ENCODE measurements at regions not wholly inside any gene's neighbourhood (a gene's known extent, or its start where the extent isn't known, plus 50 kb on each side); places are given as distances from the start of the nearest gene placed in this dataset.

GRCh38 chr9:135321580-135321979, 158.0 kb upstream of the PPP1R26 start:
- TF ChIP-seq EZH2phosphoT487 (IDR thresholded peaks at IDR 0.05; ENCODE audit: low read depth, severe bottlenecking, unreplicated experiment) (no peak), CTCF (IDR thresholded peaks at IDR 0.05; ENCODE audit: poor library complexity) (no peak), EZH2 (IDR thresholded peaks at IDR 0.05; ENCODE audit: borderline replicate concordance) (no peak)
- no peaks in the 10 kb centered on the region for H3K4me1 ChIP-seq (ENCODE audit: insufficient read depth)
- H3K79me2 ChIP-seq: no peaks in the 10 kb centered on the region
- H3K27ac ChIP-seq: no peak overlapping the region
- H3K4me3 ChIP-seq: no peak overlapping the region
- no peak for DNase-seq (ENCODE audit: low spot score)
- H3K4me2 ChIP-seq: no peak overlapping the region
- no peaks in the 10 kb centered on the region for H3K9me3 ChIP-seq (ENCODE audit: low read depth)
- WGBS (ENCODE audit: low lambda C conversion rate, missing lambda C conversion rate): 80% methylated on average over 4 of the region's 4 CpGs
- peaks cover 4% of the 10 kb centered on the region for H3K27me3 ChIP-seq
- H3K9me2 ChIP-seq (replicated peaks; ENCODE audit: insufficient read depth): no peaks in the 10 kb centered on the region
- H2AFZ ChIP-seq: no peak overlapping the region
- no peaks in the 10 kb centered on the region for H3K36me3 ChIP-seq (replicated peaks; ENCODE audit: insufficient read depth, low read depth)
- no peaks in the 10 kb centered on the region for H4K20me1 ChIP-seq (ENCODE audit: insufficient read depth, poor library complexity, severe bottlenecking)

DNA sequence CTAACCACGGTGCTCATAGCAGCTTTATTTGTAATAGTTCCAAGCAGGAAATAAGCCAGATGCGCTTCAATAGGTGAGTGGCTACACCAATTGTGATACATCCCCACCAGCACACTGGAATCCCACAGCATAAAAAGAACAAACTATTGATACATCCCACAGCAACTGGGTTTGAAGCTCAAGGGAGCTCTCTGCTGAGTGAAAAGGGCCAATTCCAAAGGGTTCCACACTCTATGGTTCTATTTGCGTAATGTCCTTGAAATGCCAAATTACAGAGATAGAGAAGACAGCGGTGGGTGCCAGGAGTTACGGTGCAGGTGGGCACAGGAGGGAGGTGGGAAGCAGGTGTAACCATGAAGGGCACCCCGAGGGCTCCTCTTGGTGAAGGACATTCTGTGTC, 155.3 kb upstream of the PPP1R26 start:
- H3K9me2 ChIP-seq (replicated peaks; ENCODE audit: insufficient read depth): no peaks in the 10 kb centered on the region
- no peaks in the 10 kb centered on the region for H3K79me2 ChIP-seq
- H3K27me3 ChIP-seq: no peaks in the 10 kb centered on the region
- H3K36me3 ChIP-seq (replicated peaks; ENCODE audit: insufficient read depth, low read depth): no peaks in the 10 kb centered on the region
- no peak for DNase-seq (ENCODE audit: low spot score)
- WGBS (ENCODE audit: low lambda C conversion rate, missing lambda C conversion rate): 78% methylated on average over 6 of the region's 6 CpGs
- no peak overlapping the region for H3K27ac ChIP-seq
- no peak for TF ChIP-seq EZH2 (IDR thresholded peaks at IDR 0.05; ENCODE audit: borderline replicate concordance)
- no peak for TF ChIP-seq EZH2phosphoT487 (IDR thresholded peaks at IDR 0.05; ENCODE audit: low read depth, severe bottlenecking, unreplicated experiment)
- no peak for TF ChIP-seq CTCF (IDR thresholded peaks at IDR 0.05; ENCODE audit: poor library complexity)
- H3K4me1 ChIP-seq (ENCODE audit: insufficient read depth): no peaks in the 10 kb centered on the region
- no peaks in the 10 kb centered on the region for H4K20me1 ChIP-seq (ENCODE audit: insufficient read depth, poor library complexity, severe bottlenecking)
- H3K4me2 ChIP-seq: no peak overlapping the region
- H3K4me3 ChIP-seq: no peak overlapping the region
- no peak overlapping the region for H2AFZ ChIP-seq
- H3K9me3 ChIP-seq (ENCODE audit: low read depth): no peaks in the 10 kb centered on the region

DNA sequence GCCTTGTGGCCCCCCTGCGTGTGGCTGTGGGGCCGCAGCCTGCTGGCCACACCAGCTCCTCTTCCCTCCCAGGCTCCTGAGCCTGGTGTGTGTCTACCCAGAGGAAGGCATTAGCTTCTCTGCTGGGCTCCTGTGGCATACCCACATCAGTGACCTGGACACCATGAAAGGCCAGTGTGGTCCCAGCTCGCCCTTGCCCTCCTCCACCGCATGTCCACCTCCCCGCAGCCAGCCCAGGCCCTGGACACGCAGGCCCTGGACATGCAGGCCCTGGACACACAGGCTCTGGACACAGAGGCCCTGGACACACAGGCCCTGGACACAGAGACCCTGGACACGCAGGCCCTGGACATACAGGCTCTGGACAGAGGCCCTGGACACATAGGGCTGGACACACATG, 153.4 kb upstream of the PPP1R26 start:
- 88% methylated on average over 7 of the region's 7 CpGs for WGBS (ENCODE audit: low lambda C conversion rate, missing lambda C conversion rate)
- Histone ChIP-seq H3K4me2 (no peak overlapping the region), H2AFZ (no peak overlapping the region), H3K27ac (no peak overlapping the region), H3K9me2 (replicated peaks; ENCODE audit: insufficient read depth) (no peaks in the 10 kb centered on the region), H4K20me1 (ENCODE audit: insufficient read depth, poor library complexity, severe bottlenecking) (no peaks in the 10 kb centered on the region), H3K36me3 (replicated peaks; ENCODE audit: insufficient read depth, low read depth) (no peaks in the 10 kb centered on the region), H3K27me3 (no peaks in the 10 kb centered on the region), H3K79me2 (no peaks in the 10 kb centered on the region), H3K4me1 (ENCODE audit: insufficient read depth) (no peaks in the 10 kb centered on the region), H3K4me3 (no peak overlapping the region), H3K9me3 (ENCODE audit: low read depth) (no peaks in the 10 kb centered on the region)
- TF ChIP-seq CTCF (IDR thresholded peaks at IDR 0.05; ENCODE audit: poor library complexity) (no peak), EZH2 (IDR thresholded peaks at IDR 0.05; ENCODE audit: borderline replicate concordance) (no peak), EZH2phosphoT487 (IDR thresholded peaks at IDR 0.05; ENCODE audit: low read depth, severe bottlenecking, unreplicated experiment) (no peak)
- DNase-seq (ENCODE audit: low spot score): no peak

DNA sequence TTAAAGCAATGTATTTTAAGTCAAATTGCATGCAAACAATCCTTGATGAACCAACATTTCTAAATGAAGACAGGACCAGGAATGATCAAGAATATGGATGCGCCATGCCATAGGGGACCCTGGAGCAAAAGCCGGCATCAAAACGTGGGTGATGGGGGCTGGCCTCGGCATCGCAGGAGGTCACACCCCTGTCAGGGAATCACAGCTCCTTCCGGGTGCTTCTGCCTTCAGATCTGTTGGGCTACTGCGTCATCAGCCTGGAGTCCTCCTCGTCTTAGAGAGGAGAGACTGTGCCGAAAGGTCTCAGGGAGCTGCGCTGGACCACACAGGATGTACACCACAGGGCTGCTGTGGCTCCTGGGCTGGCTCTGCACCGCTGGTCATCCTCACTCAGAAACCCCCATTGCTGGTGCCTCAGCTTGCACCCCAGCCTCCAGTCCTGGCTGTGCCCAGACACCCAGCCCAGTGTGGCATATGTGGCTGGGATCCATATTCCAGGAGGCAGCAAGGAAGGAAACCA, 152.9 kb upstream of the PPP1R26 start:
- no peak for TF ChIP-seq CTCF (IDR thresholded peaks at IDR 0.05; ENCODE audit: poor library complexity)
- TF ChIP-seq EZH2 (IDR thresholded peaks at IDR 0.05; ENCODE audit: borderline replicate concordance): no peak
- no peak for TF ChIP-seq EZH2phosphoT487 (IDR thresholded peaks at IDR 0.05; ENCODE audit: low read depth, severe bottlenecking, unreplicated experiment)
- H3K79me2 ChIP-seq: no peaks in the 10 kb centered on the region
- no peaks in the 10 kb centered on the region for H4K20me1 ChIP-seq (ENCODE audit: insufficient read depth, poor library complexity, severe bottlenecking)
- H3K4me1 ChIP-seq (ENCODE audit: insufficient read depth): no peaks in the 10 kb centered on the region
- H3K36me3 ChIP-seq (replicated peaks; ENCODE audit: insufficient read depth, low read depth): no peaks in the 10 kb centered on the region
- H3K9me3 ChIP-seq (ENCODE audit: low read depth): no peaks in the 10 kb centered on the region
- no peak for DNase-seq (ENCODE audit: low spot score)
- no peaks in the 10 kb centered on the region for H3K9me2 ChIP-seq (replicated peaks; ENCODE audit: insufficient read depth)
- H3K27ac ChIP-seq: no peak overlapping the region
- no peaks in the 10 kb centered on the region for H3K27me3 ChIP-seq
- H2AFZ ChIP-seq: no peak overlapping the region
- no peak overlapping the region for H3K4me3 ChIP-seq
- WGBS (ENCODE audit: low lambda C conversion rate, missing lambda C conversion rate): 95% methylated on average over 11 of the region's 11 CpGs
- no peak overlapping the region for H3K4me2 ChIP-seq
